ENCODE measurements at regions not wholly inside any gene's neighbourhood (a gene's known extent, or its start where the extent isn't known, plus 50 kb on each side); places are given as distances from the start of the nearest gene placed in this dataset.

- DNase-seq (ENCODE audit: low read depth) = no peak
Measured at GRCh38 chr1:209455661-209456358, 127.7 kb upstream of the CAMK1G start.

DNA sequence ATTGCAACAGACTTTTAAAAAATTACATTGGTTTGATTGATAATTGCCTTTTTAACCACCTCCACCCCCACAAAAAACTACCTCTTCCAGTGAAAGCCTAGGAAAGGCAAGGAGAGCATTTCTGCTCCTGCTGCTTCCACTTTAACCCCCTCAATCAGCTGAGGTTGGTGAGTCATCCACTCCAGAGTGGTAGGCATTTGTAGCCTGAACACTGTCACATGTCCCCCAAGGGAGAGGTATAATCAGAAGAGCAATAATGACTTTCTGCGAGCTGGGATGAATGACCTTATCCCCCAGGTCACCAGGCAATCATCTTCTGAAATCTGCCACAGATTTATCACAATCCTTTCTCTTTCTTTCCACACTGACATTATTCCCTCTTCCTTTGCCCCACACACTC is 126.6 kb upstream of the CAMK1G start:
- peak; percentile 22 for DNase-seq (ENCODE audit: low read depth)

DNA sequence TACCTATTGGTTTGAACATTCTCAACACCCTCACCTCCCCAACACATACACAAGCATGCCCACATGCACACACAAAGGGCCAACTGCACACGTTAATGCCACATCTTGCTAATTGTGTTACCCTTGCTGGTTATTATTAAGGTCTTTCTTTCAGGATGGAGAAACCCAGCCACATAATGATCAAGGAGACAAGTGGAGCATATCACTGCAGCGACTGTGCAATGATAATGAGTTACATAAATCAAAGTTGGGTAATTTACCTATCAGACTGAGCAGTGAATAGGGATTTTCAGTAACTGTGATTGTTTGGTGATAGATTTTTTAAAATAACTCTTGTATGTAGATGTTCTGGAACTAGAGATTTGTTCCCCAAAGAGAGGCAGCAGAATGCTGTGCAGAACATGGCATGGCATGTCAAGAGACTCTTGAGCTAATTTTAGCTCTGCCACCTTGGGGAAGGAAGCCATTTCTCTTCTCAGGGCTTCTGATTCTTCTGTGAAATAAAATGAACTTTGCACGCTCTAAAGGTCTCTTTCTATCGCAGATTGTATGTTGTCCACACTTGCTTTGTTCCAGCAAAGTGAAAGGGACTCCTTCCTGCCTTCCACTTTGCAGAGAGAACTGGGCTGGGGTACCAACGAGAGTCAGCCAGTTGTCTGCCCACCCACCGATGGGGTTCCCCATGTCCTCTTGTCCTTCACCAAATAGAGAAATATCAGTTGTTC is 126.0 kb upstream of the CAMK1G start:
- no peak for DNase-seq (ENCODE audit: low read depth)

DNA sequence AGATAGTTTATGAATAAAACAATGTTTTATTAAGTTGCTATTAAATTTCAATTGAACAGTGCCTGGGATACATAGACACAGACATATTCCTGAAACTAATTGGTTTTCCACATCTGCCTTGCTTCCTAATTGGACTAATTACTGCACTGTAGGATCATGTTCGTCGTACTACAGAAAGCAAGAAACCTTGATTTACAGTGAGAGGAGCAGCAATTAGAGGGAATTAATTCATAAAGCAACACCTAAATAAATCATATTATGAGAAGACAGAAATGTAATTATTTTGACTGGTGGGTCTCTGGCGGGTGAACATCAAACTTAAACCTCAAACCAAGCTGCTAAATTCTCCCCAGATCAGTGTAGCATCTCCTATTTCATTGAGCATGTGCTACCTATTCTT is 124.6 kb upstream of the CAMK1G start:
- DNase-seq (ENCODE audit: low read depth) = no peak

DNA sequence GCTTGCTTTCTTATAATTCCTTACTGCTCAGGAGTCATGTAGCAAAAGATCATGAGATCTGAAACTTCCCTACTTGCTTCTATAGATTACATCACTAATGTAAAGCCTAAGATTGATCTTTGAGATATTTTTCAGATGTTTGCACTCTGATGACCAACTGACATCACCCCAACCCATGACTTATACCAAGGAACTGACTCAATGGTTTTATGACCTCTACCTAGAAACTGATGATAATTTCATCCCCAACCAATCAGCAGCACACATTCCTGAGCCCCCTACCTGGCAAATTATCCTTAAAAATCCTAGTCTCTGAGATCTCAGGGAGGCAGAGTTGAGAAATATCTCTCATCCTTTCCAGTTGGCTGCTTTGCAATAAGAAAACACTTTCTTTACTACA is 122.3 kb upstream of the CAMK1G start:
- DNase-seq (ENCODE audit: low read depth) = no peak

- no peak for DNase-seq (ENCODE audit: low read depth)
Measured at GRCh38 chr1:209462433-209462832, 121.1 kb upstream of the CAMK1G start.

DNA sequence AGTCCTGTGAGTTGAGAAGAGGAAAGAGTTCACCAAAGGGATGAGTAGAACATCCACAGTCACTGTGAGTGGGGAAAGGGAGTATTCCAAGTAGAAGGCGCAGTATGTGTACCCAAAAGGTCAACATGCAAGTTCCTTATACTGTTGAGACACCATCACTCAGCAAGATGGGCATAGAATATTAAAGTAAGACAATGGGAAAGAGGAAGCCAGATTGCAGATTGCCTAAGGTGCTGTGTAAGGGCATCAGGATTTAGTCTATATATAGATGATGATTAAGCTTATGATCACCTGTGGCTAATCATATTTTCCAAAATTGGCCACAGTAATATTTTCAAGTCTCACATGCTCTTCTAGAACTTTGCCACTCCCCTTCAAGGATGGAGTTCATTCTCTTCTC is 120.1 kb upstream of the CAMK1G start:
- DNase-seq (ENCODE audit: low read depth) = no peak

DNA sequence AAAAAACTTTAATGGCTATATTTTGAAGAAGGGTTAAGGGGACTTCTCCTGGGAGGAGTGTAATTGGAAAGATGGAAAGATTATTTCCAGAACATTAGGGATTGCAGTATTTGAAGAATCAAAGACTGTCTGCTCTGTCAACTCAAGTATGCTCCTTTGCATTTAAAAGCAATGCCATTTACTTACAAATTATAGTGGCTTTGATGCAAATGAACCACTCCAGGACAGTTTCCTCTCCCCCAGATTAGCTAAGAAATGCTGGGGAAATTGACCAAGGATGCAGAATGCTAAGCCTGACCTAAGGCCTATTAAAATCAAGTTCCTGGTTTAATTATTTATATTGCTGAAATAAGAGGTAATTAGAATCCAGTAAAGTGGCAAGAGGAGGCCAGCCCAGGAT is 110.5 kb upstream of the CAMK1G start:
- DNase-seq (ENCODE audit: low read depth) = no peak

DNA sequence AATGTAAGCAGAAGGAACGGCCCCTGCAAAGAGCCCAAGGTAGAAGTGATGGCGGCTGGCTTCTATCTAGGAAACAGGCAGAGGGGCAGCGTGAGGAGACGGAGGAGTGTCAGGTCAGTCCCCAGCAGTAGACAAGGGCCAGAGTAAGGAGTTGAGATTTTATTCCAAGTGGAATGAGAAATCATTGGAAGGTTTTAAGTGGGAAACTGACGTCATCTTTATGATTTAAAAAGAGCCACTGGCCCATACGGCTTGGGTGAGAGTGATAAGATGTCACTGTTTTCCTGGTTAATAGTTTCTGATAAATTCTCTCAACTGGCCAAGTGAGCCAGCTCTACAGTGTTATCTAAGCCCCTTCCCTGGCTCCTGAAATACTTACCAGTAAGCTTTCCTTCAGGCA is 103.2 kb upstream of the CAMK1G start:
- DNase-seq (ENCODE audit: low read depth) = no peak

DNA sequence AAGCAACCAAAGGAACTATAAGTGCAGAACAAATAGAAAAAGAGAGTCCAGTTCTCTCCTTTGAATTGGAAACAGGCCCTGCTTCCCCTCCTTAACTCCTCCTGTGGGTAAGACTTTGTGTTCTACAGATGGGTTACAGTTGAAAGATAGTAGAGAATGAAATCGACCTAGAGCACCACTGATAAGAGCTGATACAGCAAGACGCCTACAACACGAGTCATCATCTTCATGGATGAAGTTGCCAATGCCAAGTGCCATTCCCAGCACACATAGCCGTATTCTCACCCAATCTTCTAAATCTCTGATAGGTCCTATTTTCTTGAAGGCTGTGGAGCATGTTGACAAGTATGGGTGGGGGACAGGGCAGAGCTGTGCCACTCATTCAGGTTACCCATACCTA is 99.8 kb upstream of the CAMK1G start:
- DNase-seq (ENCODE audit: low read depth) = peak; percentile 9

DNA sequence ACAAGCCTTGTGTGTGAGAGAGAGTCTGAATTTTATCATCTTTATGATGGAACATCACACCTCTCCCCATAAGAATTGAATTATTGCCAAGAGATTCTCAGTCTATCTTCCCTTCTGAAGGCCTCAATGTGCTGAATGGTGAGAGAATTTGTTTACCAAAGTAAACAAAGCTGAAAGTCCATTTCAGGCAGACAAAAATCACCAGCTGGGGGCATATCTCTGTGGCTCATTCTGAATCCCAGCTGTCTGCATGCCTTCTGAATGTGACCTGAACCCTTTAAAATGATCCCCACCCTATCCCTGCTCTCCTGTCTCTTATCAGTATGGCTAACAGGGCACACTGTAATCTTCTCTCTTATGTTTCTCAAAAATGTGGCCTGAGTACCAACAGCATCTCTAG is 99.1 kb upstream of the CAMK1G start:
- DNase-seq (ENCODE audit: low read depth) = no peak

DNA sequence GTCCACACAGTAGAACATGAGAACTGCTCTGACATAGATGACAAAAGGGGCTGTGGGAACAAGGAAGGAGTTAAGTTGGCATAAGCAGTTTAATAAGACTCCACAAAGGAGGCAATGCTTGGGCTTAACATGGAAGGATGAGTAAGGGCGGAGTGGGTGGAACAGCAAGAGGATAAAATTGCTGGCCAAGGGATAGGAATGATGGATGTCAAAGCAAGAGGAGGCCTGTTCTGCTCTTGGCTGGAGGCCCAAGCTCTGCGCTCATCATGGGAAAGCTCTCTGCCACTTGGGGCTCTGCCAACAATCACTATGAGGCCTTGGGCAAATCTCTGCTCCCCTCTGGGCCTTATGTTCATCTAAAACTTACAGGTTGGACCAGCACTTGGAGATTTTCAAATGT is 98.3 kb upstream of the CAMK1G start:
- DNase-seq (ENCODE audit: low read depth) = peak; percentile 70

DNA sequence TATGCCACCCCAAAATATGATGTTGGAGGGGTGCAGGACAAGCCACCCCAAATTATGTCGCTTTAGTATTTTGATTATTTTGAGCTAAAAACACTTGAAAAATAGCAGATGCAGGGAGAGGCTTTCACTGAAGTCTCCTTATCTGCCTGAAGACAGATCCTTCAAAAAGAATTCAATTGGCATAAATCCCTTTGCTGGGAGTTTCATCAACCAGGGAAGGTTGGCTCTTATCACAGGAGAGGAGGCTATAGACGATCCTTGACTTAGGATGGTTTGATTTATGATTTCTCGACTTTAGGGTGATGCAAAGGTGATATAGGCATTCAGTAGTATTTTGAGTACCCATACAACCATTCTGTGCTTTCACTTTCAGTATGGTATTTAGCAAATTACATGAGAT is 97.8 kb upstream of the CAMK1G start:
- DNase-seq (ENCODE audit: low read depth) = no peak

- DNase-seq (ENCODE audit: low read depth) = peak; percentile 69
Measured at GRCh38 chr1:209486861-209487593, 96.5 kb upstream of the CAMK1G start.

- DNase-seq (ENCODE audit: low read depth) = peak; percentile 16
Measured at GRCh38 chr1:209490013-209490412, 93.5 kb upstream of the CAMK1G start.

- DNase-seq (ENCODE audit: low read depth) = no peak
Measured at GRCh38 chr1:209491031-209491430, 92.5 kb upstream of the CAMK1G start.

DNA sequence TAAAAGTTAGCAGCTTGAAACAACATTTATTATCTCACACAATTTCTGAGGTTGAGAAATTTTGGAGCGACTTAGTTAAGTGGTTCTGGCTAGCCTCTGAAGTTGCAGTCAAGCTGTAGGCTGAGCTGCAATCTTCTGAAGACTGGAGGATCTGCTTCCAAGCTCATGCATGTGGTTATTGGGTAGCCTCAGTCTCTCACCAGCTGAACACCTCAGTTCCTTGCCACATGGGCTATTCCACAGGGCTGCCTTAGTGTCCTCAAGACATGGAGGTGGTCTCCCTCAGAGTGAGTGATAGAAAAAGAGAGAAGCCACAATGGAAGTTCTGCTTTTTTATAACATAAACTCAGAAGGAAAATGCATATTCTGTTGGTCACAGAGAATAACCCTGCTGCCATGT is 92.0 kb upstream of the CAMK1G start:
- no peak for DNase-seq (ENCODE audit: low read depth)

DNA sequence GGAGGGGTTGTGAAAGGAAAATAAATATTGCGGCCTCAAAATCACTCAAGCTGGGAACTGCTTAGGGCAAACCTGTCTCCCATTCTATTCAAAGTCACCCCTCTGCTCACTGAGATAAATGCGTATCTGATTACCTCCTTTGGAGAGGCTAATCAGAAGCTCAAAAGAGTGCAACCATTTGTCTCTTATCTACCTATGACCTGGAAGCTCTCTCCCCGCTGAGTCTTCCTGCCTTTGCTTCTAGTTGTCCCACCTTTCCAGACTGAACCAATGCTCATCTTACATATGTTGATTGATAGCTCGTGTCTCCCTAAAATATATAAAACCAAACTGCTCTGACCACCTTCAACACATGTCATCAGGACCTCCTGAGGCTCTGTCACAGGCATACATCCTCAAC is 91.6 kb upstream of the CAMK1G start:
- DNase-seq (ENCODE audit: low read depth) = no peak

DNA sequence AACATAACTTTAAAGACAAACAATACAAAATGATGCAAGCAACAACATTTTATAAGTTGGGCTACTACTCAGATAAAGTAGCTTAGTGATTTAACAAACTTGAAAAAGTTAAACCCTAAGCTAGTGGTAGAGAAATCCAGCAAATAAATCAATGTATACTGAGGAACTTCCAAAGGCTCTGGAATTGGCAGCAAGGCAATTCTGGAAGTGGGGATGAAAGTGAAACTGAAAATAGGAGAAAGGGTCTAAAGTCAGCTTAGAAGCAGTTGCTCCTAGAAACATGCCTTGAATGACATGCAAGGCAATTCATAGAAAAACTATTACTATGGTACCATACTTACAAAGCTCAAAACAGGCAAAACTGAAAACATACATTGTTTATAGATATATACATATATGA is 90.0 kb upstream of the CAMK1G start:
- peak; percentile 23 for DNase-seq (ENCODE audit: low read depth)

DNA sequence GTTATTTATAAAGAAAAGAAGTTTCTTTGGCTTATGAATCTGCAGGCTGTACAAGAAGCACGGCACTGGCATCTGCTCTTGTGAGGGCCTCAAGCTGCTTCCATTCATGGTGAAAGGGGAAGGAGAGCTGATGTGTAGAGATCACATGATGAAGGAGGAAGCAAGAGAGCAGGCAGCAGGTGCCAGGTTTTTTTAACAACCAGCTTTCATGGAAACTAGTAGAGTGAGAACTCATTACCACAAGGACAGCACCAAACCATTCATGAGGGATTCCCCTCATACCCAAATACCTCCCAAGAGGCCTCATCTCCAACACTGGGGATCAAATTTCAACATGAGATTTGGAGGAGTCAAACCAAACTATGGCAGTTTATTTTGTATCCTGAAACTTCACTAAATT is 85.8 kb upstream of the CAMK1G start:
- no peak for DNase-seq (ENCODE audit: low read depth)

DNA sequence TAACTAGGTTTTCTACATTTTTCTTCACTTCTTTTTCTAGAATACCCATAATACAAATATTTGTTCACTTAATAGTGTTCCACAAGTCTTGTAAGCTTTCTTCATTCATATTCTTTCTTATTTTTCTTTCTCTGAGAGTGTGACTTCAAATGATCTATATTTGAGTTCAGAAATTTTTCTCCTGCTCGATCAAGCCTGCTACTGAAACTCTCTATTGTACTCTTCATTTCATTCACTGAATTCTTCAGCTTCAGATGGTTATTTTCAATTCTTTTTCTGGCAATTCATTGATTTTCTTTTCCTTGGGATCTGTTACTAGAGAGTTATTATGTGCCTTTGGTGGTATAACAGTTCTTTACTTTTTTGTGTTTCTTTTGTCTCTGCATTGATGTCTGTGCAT is 82.5 kb upstream of the CAMK1G start:
- no peak for DNase-seq (ENCODE audit: low read depth)

DNA sequence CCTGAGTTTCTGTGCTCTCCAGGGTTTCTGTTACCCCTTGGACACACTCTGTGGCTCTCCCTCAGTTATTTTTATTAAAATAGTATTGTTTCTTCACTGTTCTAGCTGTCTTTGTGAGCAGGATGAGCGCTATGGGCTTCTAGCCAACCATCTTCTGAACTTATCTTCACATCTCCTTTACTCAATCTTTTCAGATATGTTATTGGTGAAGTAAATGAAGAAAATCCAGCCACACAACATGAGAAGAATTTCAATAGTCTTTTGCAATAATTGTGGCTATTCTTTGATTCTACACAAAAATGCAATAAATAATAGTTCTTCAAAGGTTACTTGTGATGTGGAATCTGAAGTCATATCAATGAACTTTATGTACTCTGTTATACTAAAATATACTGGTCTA is 80.3 kb upstream of the CAMK1G start:
- DNase-seq (ENCODE audit: low read depth) = peak; percentile 12

DNA sequence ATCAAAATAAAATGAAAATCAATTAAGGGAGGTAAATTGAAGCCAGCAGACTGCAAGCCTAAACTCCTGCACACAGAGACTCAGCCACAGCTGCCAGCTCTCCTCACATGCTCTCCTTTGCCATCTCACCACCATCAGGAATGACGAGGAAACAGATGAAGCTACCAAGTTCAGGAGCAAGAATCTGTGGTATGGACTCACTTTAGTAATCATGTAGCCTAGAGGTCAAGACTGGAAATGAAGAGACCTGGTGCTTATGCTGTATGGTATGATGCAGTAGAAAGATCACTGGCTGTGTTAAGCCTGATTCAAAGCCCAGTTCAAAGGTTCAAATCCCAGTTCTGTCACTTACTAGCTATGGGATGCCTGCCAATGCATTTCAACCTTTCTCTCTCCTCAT is 78.9 kb upstream of the CAMK1G start:
- DNase-seq (ENCODE audit: low read depth) = peak; percentile 22

All from EH (cell line).